GM06990 (cell line): ENCODE measurements at regions not wholly inside any gene's neighbourhood (a gene's known extent, or its start where the extent isn't known, plus 50 kb on each side); places are given as distances from the start of the nearest gene placed in this dataset.

Source experiments
- DNase-seq: peaks from one replicate; pipeline ENCODE4 v3.0.0-alpha.2; 2011; ENCODE audit not compliant: insufficient read length; ENCODE audit errors: extremely low read depth
- H3K27me3 ChIP-seq: replicated peaks from 2 replicates; pipeline ENCODE4 v1.6.0; 2011; ENCODE audit warnings: low read length; ENCODE audit not compliant: control insufficient read depth, insufficient read depth
- H3K36me3 ChIP-seq: 2 replicates; pipeline ENCODE4 v1.5.1; 2011; ENCODE audit warnings: low read length; ENCODE audit not compliant: control insufficient read depth, insufficient read depth
- H3K4me3 ChIP-seq: replicated peaks from 2 replicates; pipeline ENCODE4 v1.5.1; 2011; ENCODE audit warnings: low read depth, mild to moderate bottlenecking, control low read depth, low read length
- TF ChIP-seq, protein P1 (sequence below): IDR thresholded peaks from 2 replicates; pipeline ENCODE4 v1.5.1; 2011; ENCODE audit warnings: low read length, control low read depth, mild to moderate bottlenecking, inconsistent platforms; ENCODE audit not compliant: insufficient read depth, poor library complexity, severe bottlenecking

DNA sequence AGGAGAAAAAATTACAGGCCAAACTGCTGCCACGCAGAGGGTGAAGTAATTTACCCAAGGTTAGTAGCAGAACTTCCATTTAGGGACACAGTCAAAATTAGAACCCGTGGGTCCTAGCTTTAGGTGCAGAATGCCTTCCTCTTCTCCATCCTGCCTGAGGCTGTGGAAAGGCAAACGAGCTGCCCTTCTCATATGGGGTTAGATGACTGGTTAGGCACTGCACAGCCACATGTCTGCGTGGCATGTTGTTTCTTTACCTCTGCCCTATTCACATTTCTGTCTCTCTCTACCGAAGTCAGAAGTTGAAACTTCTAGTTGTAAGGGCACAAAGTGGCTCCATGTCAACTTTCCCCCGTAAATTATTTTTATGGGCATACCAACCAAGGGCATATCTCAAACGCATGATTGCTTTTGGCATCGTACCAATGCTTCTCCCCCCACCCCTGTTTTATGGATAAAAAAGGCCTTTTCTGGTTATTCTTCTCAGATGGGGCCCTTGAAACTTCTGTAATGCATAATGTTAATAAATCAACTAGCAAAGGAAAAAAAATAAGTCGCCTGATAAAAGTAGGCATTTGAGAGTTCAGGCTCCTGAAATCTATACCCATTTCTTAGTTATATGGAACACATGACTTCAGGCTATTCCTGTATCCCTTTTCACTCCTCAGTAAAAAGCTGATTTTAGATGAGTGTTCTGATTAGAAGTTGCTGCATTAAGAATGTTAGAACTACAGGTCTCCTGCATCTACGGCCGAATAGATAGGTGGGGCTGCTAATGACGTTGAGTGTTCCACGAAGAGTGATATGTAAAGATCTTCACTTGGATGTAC is 139.6 kb upstream of the NRIP1 start:
- DNase-seq, result no peak
- Histone ChIP-seq H3K36me3 (no peaks in the 10 kb centered on the region), H3K27me3 (no peaks in the 10 kb centered on the region), H3K4me3 (no peak overlapping the region)
- TF ChIP-seq, protein P1, sequence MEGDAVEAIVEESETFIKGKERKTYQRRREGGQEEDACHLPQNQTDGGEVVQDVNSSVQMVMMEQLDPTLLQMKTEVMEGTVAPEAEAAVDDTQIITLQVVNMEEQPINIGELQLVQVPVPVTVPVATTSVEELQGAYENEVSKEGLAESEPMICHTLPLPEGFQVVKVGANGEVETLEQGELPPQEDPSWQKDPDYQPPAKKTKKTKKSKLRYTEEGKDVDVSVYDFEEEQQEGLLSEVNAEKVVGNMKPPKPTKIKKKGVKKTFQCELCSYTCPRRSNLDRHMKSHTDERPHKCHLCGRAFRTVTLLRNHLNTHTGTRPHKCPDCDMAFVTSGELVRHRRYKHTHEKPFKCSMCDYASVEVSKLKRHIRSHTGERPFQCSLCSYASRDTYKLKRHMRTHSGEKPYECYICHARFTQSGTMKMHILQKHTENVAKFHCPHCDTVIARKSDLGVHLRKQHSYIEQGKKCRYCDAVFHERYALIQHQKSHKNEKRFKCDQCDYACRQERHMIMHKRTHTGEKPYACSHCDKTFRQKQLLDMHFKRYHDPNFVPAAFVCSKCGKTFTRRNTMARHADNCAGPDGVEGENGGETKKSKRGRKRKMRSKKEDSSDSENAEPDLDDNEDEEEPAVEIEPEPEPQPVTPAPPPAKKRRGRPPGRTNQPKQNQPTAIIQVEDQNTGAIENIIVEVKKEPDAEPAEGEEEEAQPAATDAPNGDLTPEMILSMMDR, result no peak

GRCh38 chr21:15204970-15205286 is 140.1 kb upstream of the NRIP1 start:
- H3K4me3 ChIP-seq, result no peak overlapping the region
- no peak for DNase-seq
- H3K36me3 ChIP-seq, result no peaks in the 10 kb centered on the region
- H3K27me3 ChIP-seq, result no peaks in the 10 kb centered on the region
- TF ChIP-seq, protein P1, result no peak

DNA sequence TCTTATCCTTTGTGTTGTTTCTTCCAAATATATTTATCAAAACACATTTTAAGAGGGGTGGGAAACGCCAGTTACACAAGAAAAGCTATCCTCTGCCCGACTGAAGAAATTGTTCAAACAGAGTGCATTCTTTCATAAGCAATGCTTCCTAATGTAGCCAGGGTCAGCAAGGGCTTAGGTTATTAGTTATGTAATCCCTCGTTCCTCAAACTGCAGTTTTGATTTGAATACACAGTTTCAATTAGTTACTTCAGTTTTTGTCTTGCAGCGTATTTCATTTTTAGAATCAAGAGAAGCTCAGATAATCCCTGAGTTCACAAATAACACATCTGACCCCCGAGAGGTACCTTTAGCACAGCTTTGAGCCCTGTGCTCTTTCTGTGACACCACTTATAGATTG is 141.7 kb upstream of the NRIP1 start:
- DNase-seq, result peak; percentile 38
- H3K4me3 ChIP-seq, result no peak overlapping the region
- no peaks in the 10 kb centered on the region for H3K36me3 ChIP-seq
- TF ChIP-seq, protein P1, result no peak
- H3K27me3 ChIP-seq, result no peaks in the 10 kb centered on the region

DNA sequence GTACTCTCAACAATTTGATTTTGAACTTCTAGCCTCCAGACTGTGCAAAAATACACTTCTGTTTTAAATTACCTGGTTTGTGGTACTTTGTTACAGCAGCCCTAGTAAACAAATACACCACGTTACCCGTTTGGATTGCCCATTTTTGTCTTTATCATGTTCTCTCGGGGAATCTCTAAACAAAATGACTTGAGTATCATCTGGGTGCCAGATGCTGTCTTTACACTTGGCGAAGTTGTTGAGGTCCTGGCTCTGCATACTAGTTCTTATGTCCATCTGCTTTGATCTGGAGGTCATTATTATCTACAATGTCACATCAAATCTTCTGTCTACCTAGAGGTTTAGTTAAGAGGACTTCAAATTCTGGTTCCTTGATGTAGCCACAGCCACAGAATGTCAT is 142.4 kb upstream of the NRIP1 start:
- no peak for DNase-seq
- H3K36me3 ChIP-seq, result no peaks in the 10 kb centered on the region
- no peaks in the 10 kb centered on the region for H3K27me3 ChIP-seq
- TF ChIP-seq, protein P1, result no peak
- H3K4me3 ChIP-seq, result no peak overlapping the region

GRCh38 chr21:15207635-15208370 is 143.0 kb upstream of the NRIP1 start:
- DNase-seq, result no peak
- no peaks in the 10 kb centered on the region for H3K36me3 ChIP-seq
- H3K4me3 ChIP-seq, result no peak overlapping the region
- TF ChIP-seq, protein P1, result no peak
- no peaks in the 10 kb centered on the region for H3K27me3 ChIP-seq

- Histone ChIP-seq H3K36me3 (no peaks in the 10 kb centered on the region), H3K4me3 (no peak overlapping the region), H3K27me3 (no peaks in the 10 kb centered on the region)
- TF ChIP-seq, protein P1, result no peak
- no peak for DNase-seq
These were observed 144.0 kb upstream of the NRIP1 start for GRCh38 chr21:15208786-15209185.
